ENCODE measurements at regions not wholly inside any gene's neighbourhood (a gene's known extent, or its start where the extent isn't known, plus 50 kb on each side); places are given as distances from the start of the nearest gene placed in this dataset.

- no peak for TF ChIP-seq POLR2AphosphoS5 (IDR thresholded peaks at IDR 0.05; ENCODE audit: low read depth, low read length)
- TF ChIP-seq POLR2A (IDR thresholded peaks at IDR 0.05; ENCODE audit: low read depth, low read length) = no peak
- no peak for TF ChIP-seq TAF1 (IDR thresholded peaks at IDR 0.05; ENCODE audit: low read depth, low read length)
- no peak for TF ChIP-seq SPI1 (IDR thresholded peaks at IDR 0.05; ENCODE audit: low read depth, low read length)
- no peak for TF ChIP-seq PAX5 (IDR thresholded peaks at IDR 0.05; ENCODE audit: insufficient read depth, low read length, severe bottlenecking)
- no peak for TF ChIP-seq POU2F2 (IDR thresholded peaks at IDR 0.05; ENCODE audit: low read depth, low read length)
Measured at GRCh38 chr1:191641420-191642260, 516.6 kb upstream of the RGS18 start.

All from GM12891 (cell line).